ENCODE measurements at regions not wholly inside any gene's neighbourhood (a gene's known extent, or its start where the extent isn't known, plus 50 kb on each side); places are given as distances from the start of the nearest gene placed in this dataset.
"Not testable (repeated sequence)": the region's sequence is repeated elsewhere in the genome, so short reads cannot be mapped to it uniquely, and the experiment has no call there.

- H3K9me3 ChIP-seq (ENCODE audit: control insufficient read depth in 3 of 3, low read length in 3 of 3) = no peaks in the 10 kb centered on the region
- no peak overlapping the region for H3K9ac ChIP-seq (ENCODE audit: low read depth in 1 of 3, low read length in 3 of 3)
- H3K27ac ChIP-seq (ENCODE audit: low read depth, low read length) = no peak overlapping the region
- no peak overlapping the region for H3K4me3 ChIP-seq (ENCODE audit: low read length in 3 of 3)
- no peaks in the 10 kb centered on the region for H3K4me1 ChIP-seq (ENCODE audit: control insufficient read depth in 3 of 3, insufficient read depth in 3 of 3, low read length in 3 of 3)
- H3K36me3 ChIP-seq (ENCODE audit: control insufficient read depth in 3 of 3, insufficient read depth in 3 of 3, low read length in 3 of 3) = no peaks in the 10 kb centered on the region
- H3K27me3 ChIP-seq (ENCODE audit: control insufficient read depth in 3 of 3, insufficient read depth in 3 of 3, low read length in 3 of 3) = no peaks in the 10 kb centered on the region
Measured at GRCh38 chr2:190150413-190150812, 87.9 kb upstream of the MSTN start.

- Histone ChIP-seq H3K4me3 (ENCODE audit: low read length in 3 of 3) (no peak overlapping the region), H3K27ac (ENCODE audit: low read depth, low read length) (no peak overlapping the region), H3K4me1 (ENCODE audit: control insufficient read depth in 3 of 3, insufficient read depth in 3 of 3, low read length in 3 of 3) (no peaks in the 10 kb centered on the region), H3K9me3 (ENCODE audit: control insufficient read depth in 3 of 3, low read length in 3 of 3) (no peaks in the 10 kb centered on the region), H3K27me3 (ENCODE audit: control insufficient read depth in 3 of 3, insufficient read depth in 3 of 3, low read length in 3 of 3) (no peaks in the 10 kb centered on the region), H3K36me3 (ENCODE audit: control insufficient read depth in 3 of 3, insufficient read depth in 3 of 3, low read length in 3 of 3) (no peaks in the 10 kb centered on the region), H3K9ac (ENCODE audit: low read depth in 1 of 3, low read length in 3 of 3) (no peak overlapping the region)
Measured at GRCh38 chr2:190149908-190150307, 87.4 kb upstream of the MSTN start.

- Histone ChIP-seq H3K4me3 (ENCODE audit: low read length in 3 of 3) (no peak overlapping the region), H3K36me3 (ENCODE audit: control insufficient read depth in 3 of 3, insufficient read depth in 3 of 3, low read length in 3 of 3) (no peaks in the 10 kb centered on the region), H3K9me3 (ENCODE audit: control insufficient read depth in 3 of 3, low read length in 3 of 3) (no peaks in the 10 kb centered on the region), H3K9ac (ENCODE audit: low read depth in 1 of 3, low read length in 3 of 3) (no peak overlapping the region), H3K4me1 (ENCODE audit: control insufficient read depth in 3 of 3, insufficient read depth in 3 of 3, low read length in 3 of 3) (no peaks in the 10 kb centered on the region), H3K27ac (ENCODE audit: low read depth, low read length) (no peak overlapping the region), H3K27me3 (ENCODE audit: control insufficient read depth in 3 of 3, insufficient read depth in 3 of 3, low read length in 3 of 3) (no peaks in the 10 kb centered on the region)
Measured at GRCh38 chr2:190149200-190149599, 86.7 kb upstream of the MSTN start.

GRCh38 chr2:190146109-190146508, 83.6 kb upstream of the MSTN start:
- H3K9ac ChIP-seq (ENCODE audit: low read depth in 1 of 3, low read length in 3 of 3); H3K27ac ChIP-seq (ENCODE audit: low read depth, low read length); H3K36me3 ChIP-seq (ENCODE audit: control insufficient read depth in 3 of 3, insufficient read depth in 3 of 3, low read length in 3 of 3); H3K4me1 ChIP-seq (ENCODE audit: control insufficient read depth in 3 of 3, insufficient read depth in 3 of 3, low read length in 3 of 3); H3K9me3 ChIP-seq (ENCODE audit: control insufficient read depth in 3 of 3, low read length in 3 of 3); H3K27me3 ChIP-seq (ENCODE audit: control insufficient read depth in 3 of 3, insufficient read depth in 3 of 3, low read length in 3 of 3); H3K4me3 ChIP-seq (ENCODE audit: low read length in 3 of 3): not testable (repeated sequence)

GRCh38 chr2:190140474-190140873, 77.9 kb upstream of the MSTN start:
- not testable (repeated sequence) for H3K4me1 ChIP-seq (ENCODE audit: control insufficient read depth in 3 of 3, insufficient read depth in 3 of 3, low read length in 3 of 3)

GRCh38 chr2:190139371-190139770, 76.8 kb upstream of the MSTN start:
- no peaks in the 10 kb centered on the region for H3K27me3 ChIP-seq (ENCODE audit: control insufficient read depth in 3 of 3, insufficient read depth in 3 of 3, low read length in 3 of 3)
- H3K4me1 ChIP-seq (ENCODE audit: control insufficient read depth in 3 of 3, insufficient read depth in 3 of 3, low read length in 3 of 3) = no peaks in the 10 kb centered on the region
- H3K9ac ChIP-seq (ENCODE audit: low read depth in 1 of 3, low read length in 3 of 3) = no peak overlapping the region
- no peak overlapping the region for H3K4me3 ChIP-seq (ENCODE audit: low read length in 3 of 3)
- no peaks in the 10 kb centered on the region for H3K9me3 ChIP-seq (ENCODE audit: control insufficient read depth in 3 of 3, low read length in 3 of 3)
- H3K27ac ChIP-seq (ENCODE audit: low read depth, low read length) = no peak overlapping the region
- no peaks in the 10 kb centered on the region for H3K36me3 ChIP-seq (ENCODE audit: control insufficient read depth in 3 of 3, insufficient read depth in 3 of 3, low read length in 3 of 3)

More at GRCh38 chr2:190140474-190140873, 77.9 kb upstream of the MSTN start:
- H3K27ac ChIP-seq (ENCODE audit: low read depth, low read length); H3K4me3 ChIP-seq (ENCODE audit: low read length in 3 of 3); H3K27me3 ChIP-seq (ENCODE audit: control insufficient read depth in 3 of 3, insufficient read depth in 3 of 3, low read length in 3 of 3); H3K9me3 ChIP-seq (ENCODE audit: control insufficient read depth in 3 of 3, low read length in 3 of 3); H3K9ac ChIP-seq (ENCODE audit: low read depth in 1 of 3, low read length in 3 of 3); H3K36me3 ChIP-seq (ENCODE audit: control insufficient read depth in 3 of 3, insufficient read depth in 3 of 3, low read length in 3 of 3): not testable (repeated sequence)

- no peak overlapping the region for H3K27ac ChIP-seq (ENCODE audit: low read depth, low read length)
- no peaks in the 10 kb centered on the region for H3K4me1 ChIP-seq (ENCODE audit: control insufficient read depth in 3 of 3, insufficient read depth in 3 of 3, low read length in 3 of 3)
- no peaks in the 10 kb centered on the region for H3K27me3 ChIP-seq (ENCODE audit: control insufficient read depth in 3 of 3, insufficient read depth in 3 of 3, low read length in 3 of 3)
- H3K4me3 ChIP-seq (ENCODE audit: low read length in 3 of 3) = no peak overlapping the region
- H3K36me3 ChIP-seq (ENCODE audit: control insufficient read depth in 3 of 3, insufficient read depth in 3 of 3, low read length in 3 of 3) = no peaks in the 10 kb centered on the region
- no peaks in the 10 kb centered on the region for H3K9me3 ChIP-seq (ENCODE audit: control insufficient read depth in 3 of 3, low read length in 3 of 3)
- no peak overlapping the region for H3K9ac ChIP-seq (ENCODE audit: low read depth in 1 of 3, low read length in 3 of 3)
Measured at GRCh38 chr2:190138032-190138431, 75.5 kb upstream of the MSTN start.

GRCh38 chr2:190137561-190137960, 75.0 kb upstream of the MSTN start:
- no peak overlapping the region for H3K27ac ChIP-seq (ENCODE audit: low read depth, low read length)
- no peak overlapping the region for H3K9ac ChIP-seq (ENCODE audit: low read depth in 1 of 3, low read length in 3 of 3)
- no peaks in the 10 kb centered on the region for H3K36me3 ChIP-seq (ENCODE audit: control insufficient read depth in 3 of 3, insufficient read depth in 3 of 3, low read length in 3 of 3)
- H3K9me3 ChIP-seq (ENCODE audit: control insufficient read depth in 3 of 3, low read length in 3 of 3) = no peaks in the 10 kb centered on the region
- no peak overlapping the region for H3K4me3 ChIP-seq (ENCODE audit: low read length in 3 of 3)
- no peaks in the 10 kb centered on the region for H3K27me3 ChIP-seq (ENCODE audit: control insufficient read depth in 3 of 3, insufficient read depth in 3 of 3, low read length in 3 of 3)
- H3K4me1 ChIP-seq (ENCODE audit: control insufficient read depth in 3 of 3, insufficient read depth in 3 of 3, low read length in 3 of 3) = no peaks in the 10 kb centered on the region

- Histone ChIP-seq H3K27me3 (ENCODE audit: control insufficient read depth in 3 of 3, insufficient read depth in 3 of 3, low read length in 3 of 3) (no peaks in the 10 kb centered on the region), H3K9me3 (ENCODE audit: control insufficient read depth in 3 of 3, low read length in 3 of 3) (no peaks in the 10 kb centered on the region), H3K36me3 (ENCODE audit: control insufficient read depth in 3 of 3, insufficient read depth in 3 of 3, low read length in 3 of 3) (no peaks in the 10 kb centered on the region), H3K4me3 (ENCODE audit: low read length in 3 of 3) (no peak overlapping the region), H3K4me1 (ENCODE audit: control insufficient read depth in 3 of 3, insufficient read depth in 3 of 3, low read length in 3 of 3) (no peaks in the 10 kb centered on the region), H3K27ac (ENCODE audit: low read depth, low read length) (no peak overlapping the region), H3K9ac (ENCODE audit: low read depth in 1 of 3, low read length in 3 of 3) (no peak overlapping the region)
Measured at GRCh38 chr2:190136825-190137224, 74.3 kb upstream of the MSTN start.

GRCh38 chr2:190136259-190136658, 73.7 kb upstream of the MSTN start:
- Histone ChIP-seq H3K4me3 (ENCODE audit: low read length in 3 of 3) (no peak overlapping the region), H3K9me3 (ENCODE audit: control insufficient read depth in 3 of 3, low read length in 3 of 3) (no peaks in the 10 kb centered on the region), H3K9ac (ENCODE audit: low read depth in 1 of 3, low read length in 3 of 3) (no peak overlapping the region), H3K27ac (ENCODE audit: low read depth, low read length) (no peak overlapping the region), H3K27me3 (ENCODE audit: control insufficient read depth in 3 of 3, insufficient read depth in 3 of 3, low read length in 3 of 3) (no peaks in the 10 kb centered on the region), H3K36me3 (ENCODE audit: control insufficient read depth in 3 of 3, insufficient read depth in 3 of 3, low read length in 3 of 3) (no peaks in the 10 kb centered on the region), H3K4me1 (ENCODE audit: control insufficient read depth in 3 of 3, insufficient read depth in 3 of 3, low read length in 3 of 3) (no peaks in the 10 kb centered on the region)
